ENCODE measurements at regions not wholly inside any gene's neighbourhood (a gene's known extent, or its start where the extent isn't known, plus 50 kb on each side); places are given as distances from the start of the nearest gene placed in this dataset.

DNA sequence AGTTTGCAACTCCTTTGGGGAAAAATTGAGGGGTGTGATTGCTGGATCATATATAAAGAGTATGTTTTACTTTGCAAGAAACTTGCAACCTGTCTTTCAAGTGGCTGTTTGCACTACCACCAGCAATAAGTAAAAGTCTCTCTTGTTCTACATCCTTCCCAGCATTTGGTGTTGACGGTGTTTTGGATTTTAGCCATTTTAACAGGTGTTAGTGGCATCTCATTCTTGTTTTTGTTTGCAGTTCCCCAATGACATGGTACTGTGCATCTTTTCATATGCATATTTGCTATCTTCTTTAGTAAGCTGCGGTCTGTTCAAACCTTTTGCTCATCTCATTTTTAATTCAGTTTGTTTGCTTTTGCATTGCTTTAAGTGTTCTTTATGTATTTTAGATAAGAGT lies 535.5 kb downstream of the LRRIQ3 start:
- TF ChIP-seq POLR2A (IDR thresholded peaks at IDR 0.05; ENCODE audit: low read length): no peak
- TF ChIP-seq GATA1 (IDR thresholded peaks at IDR 0.05; ENCODE audit: low read depth, low read length): no peak

Measured in erythroblast (primary cell).